Stimulated activated effector memory CD8-positive, alpha-beta T cell treated with anti-CD3 and anti-CD28 coated beads, Interleukin-12 subunit alpha, Interleukin-12 subunit beta, amount 100 ng/mL, for 72 hours (primary cell): ENCODE measurements at regions not wholly inside any gene's neighbourhood (a gene's known extent, or its start where the extent isn't known, plus 50 kb on each side); places are given as distances from the start of the nearest gene placed in this dataset.

ENCODE experiments used
- ATAC-seq: fragments of 150-1000 bp; cut with Tn5 transposase; 2 replicates; pipeline ENCODE4 v1.10.0; 2021
- DNase-seq, 2 donors: peaks; one replicate each; pipeline ENCODE4 v3.0.0; 2021 to 2022; ENCODE audit warnings: low spot score in 2 of 2
- H3K27ac Mint-ChIP-seq: one replicate; pipeline ENCODE4 v1.8.0; 2022; ENCODE audit warnings: mild to moderate bottlenecking, mixed read lengths
- H3K36me3 Mint-ChIP-seq: one replicate; pipeline ENCODE4 v1.8.0; 2022; ENCODE audit warnings: mild to moderate bottlenecking, mixed read lengths
- H3K4me1 Mint-ChIP-seq: one replicate; pipeline ENCODE4 v1.8.0; 2022; ENCODE audit warnings: mixed read lengths
- H3K4me3 Mint-ChIP-seq: one replicate; pipeline ENCODE4 v1.8.0; 2022; ENCODE audit warnings: mild to moderate bottlenecking, mixed read lengths
- H3K9me3 Mint-ChIP-seq: one replicate; pipeline ENCODE4 v1.8.0; 2022; ENCODE audit warnings: mixed read lengths

GRCh38 chr3:31462050-31462569 is 70.6 kb upstream of the STT3B start:
- ATAC-seq, result peak; percentile 87
- H3K4me1 Mint-ChIP-seq, result peaks cover 25% of the 10 kb centered on the region
- peak overlapping the region; percentile 8 for H3K27ac Mint-ChIP-seq
- no peaks in the 10 kb centered on the region for H3K9me3 Mint-ChIP-seq
- H3K36me3 Mint-ChIP-seq, result no peaks in the 10 kb centered on the region
- DNase-seq, result no peak
- peak overlapping the region; percentile 15 for H3K4me3 Mint-ChIP-seq

GRCh38 chr3:31465999-31466398 is 66.7 kb upstream of the STT3B start:
- ATAC-seq, result no peak
- Mint-ChIP-seq H3K36me3 (no peaks in the 10 kb centered on the region), H3K27ac (no peak overlapping the region), H3K9me3 (no peaks in the 10 kb centered on the region), H3K4me3 (no peak overlapping the region), H3K4me1 (peaks cover 32% of the 10 kb centered on the region)
- no peak for DNase-seq

DNA sequence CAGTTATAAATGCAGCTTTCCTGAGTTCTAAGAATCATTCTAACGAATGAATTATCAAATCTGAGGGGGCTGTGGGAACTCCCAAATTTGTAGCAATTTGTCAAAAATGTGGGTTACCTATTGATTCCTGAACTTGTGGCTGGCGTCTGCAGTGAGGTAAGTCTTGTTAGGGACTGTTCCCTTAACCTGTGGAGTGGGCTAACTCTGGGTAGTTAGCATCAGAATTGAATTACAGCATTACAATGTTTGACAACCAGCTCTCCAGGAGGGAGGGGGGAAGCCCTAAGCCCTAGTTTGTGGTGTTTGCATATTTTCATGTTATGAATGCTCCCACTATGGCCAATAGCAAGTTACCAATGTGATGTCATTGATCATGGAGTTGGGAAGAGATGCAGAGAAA is 65.9 kb upstream of the STT3B start:
- Mint-ChIP-seq H3K4me3 (no peak overlapping the region), H3K27ac (no peak overlapping the region), H3K4me1 (peaks cover 31% of the 10 kb centered on the region)

DNA sequence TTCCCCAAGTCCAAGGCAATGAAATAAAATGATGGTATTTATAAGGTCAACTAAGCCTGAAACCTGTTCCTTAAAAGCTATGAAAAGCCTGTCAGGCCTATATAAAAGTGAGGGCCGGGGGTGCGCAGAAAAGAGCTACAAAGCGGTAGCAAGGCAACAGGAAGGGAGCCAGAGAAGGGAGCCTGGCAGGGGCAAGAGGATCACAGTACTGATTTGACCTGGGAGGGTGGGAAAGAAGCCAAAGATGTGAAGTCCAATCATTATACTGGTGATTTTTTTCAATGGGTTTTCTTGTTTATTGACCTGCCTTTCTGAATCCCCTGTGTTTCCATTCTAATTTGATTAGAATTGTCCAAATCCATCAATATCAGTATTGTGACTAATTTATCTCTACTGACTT is 64.3 kb upstream of the STT3B start:
- Mint-ChIP-seq H3K36me3 (peaks cover 6% of the 10 kb centered on the region), H3K27ac (no peak overlapping the region), H3K4me1 (peaks cover 33% of the 10 kb centered on the region), H3K4me3 (no peak overlapping the region), H3K9me3 (peaks cover 9% of the 10 kb centered on the region)
- ATAC-seq, result no peak
- no peak for DNase-seq

More for the DNA sequence above, 65.9 kb upstream of the STT3B start:
- Mint-ChIP-seq H3K9me3 (peaks cover under 1% of the 10 kb centered on the region), H3K36me3 (no peaks in the 10 kb centered on the region)
- ATAC-seq (no peak), DNase-seq (no peak)

DNA sequence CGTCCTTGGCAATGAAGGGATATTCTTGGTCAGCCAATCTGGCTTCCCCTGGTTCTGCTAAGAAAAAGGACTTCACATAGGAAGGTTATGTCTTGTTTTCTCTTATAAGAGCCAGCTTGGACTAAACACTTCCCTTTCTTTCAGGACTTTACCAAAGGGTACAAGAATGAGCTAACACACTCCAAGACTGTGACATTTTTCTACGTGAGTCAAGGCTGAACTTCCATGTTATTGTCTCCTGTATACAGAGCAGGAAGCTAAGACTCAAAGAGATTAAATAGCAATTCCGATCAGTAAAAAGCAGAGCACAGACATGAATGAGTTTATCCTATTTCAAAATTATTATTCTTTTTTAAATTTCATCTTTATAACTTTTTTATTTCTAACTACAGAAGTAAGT is 63.3 kb upstream of the STT3B start:
- no peak overlapping the region for H3K27ac Mint-ChIP-seq
- ATAC-seq (no peak), DNase-seq (no peak)
- no peak overlapping the region for H3K4me3 Mint-ChIP-seq
- peaks cover 6% of the 10 kb centered on the region for H3K36me3 Mint-ChIP-seq
- H3K9me3 Mint-ChIP-seq, result peaks cover 9% of the 10 kb centered on the region
- peaks cover 26% of the 10 kb centered on the region for H3K4me1 Mint-ChIP-seq

- H3K27ac Mint-ChIP-seq, result peak overlapping the region; percentile 26
- peaks cover 21% of the 10 kb centered on the region for H3K4me1 Mint-ChIP-seq
- peaks cover 6% of the 10 kb centered on the region for H3K36me3 Mint-ChIP-seq
- DNase-seq (peak; percentile 17 to 65), ATAC-seq (peak; percentile 96)
- peaks cover 9% of the 10 kb centered on the region for H3K9me3 Mint-ChIP-seq
- no peak overlapping the region for H3K4me3 Mint-ChIP-seq
Measured at GRCh38 chr3:31472479-31473390, 60.0 kb upstream of the STT3B start.

- no peak for ATAC-seq
- peaks cover 9% of the 10 kb centered on the region for H3K9me3 Mint-ChIP-seq
- H3K36me3 Mint-ChIP-seq, result peaks cover 6% of the 10 kb centered on the region
- no peak overlapping the region for H3K27ac Mint-ChIP-seq
- no peak for DNase-seq
- no peak overlapping the region for H3K4me3 Mint-ChIP-seq
- H3K4me1 Mint-ChIP-seq, result peaks cover 19% of the 10 kb centered on the region
Measured at GRCh38 chr3:31476209-31476608, 56.5 kb upstream of the STT3B start.

- no peaks in the 10 kb centered on the region for H3K36me3 Mint-ChIP-seq
- ATAC-seq, result no peak
- H3K9me3 Mint-ChIP-seq, result no peaks in the 10 kb centered on the region
- H3K27ac Mint-ChIP-seq, result no peak overlapping the region
- no peak overlapping the region for H3K4me3 Mint-ChIP-seq
- no peaks in the 10 kb centered on the region for H3K4me1 Mint-ChIP-seq
- no peak for DNase-seq
Measured at GRCh38 chr3:31479431-31479830, 53.3 kb upstream of the STT3B start.

- Mint-ChIP-seq H3K4me1 (no peaks in the 10 kb centered on the region), H3K36me3 (no peaks in the 10 kb centered on the region), H3K27ac (no peak overlapping the region), H3K4me3 (no peak overlapping the region), H3K9me3 (no peaks in the 10 kb centered on the region)
- DNase-seq, result no peak
- no peak for ATAC-seq
Measured at GRCh38 chr3:31481697-31482096, 51.0 kb upstream of the STT3B start.

GRCh38 chr3:31482493-31483200 is 50.1 kb upstream of the STT3B start:
- no peaks in the 10 kb centered on the region for H3K4me1 Mint-ChIP-seq
- DNase-seq, result no peak
- no peaks in the 10 kb centered on the region for H3K9me3 Mint-ChIP-seq
- H3K27ac Mint-ChIP-seq, result no peak overlapping the region
- no peak overlapping the region for H3K4me3 Mint-ChIP-seq
- no peak for ATAC-seq
- no peaks in the 10 kb centered on the region for H3K36me3 Mint-ChIP-seq
